IgD-negative memory B cell (primary cell): ENCODE measurements at regions not wholly inside any gene's neighbourhood (a gene's known extent, or its start where the extent isn't known, plus 50 kb on each side); places are given as distances from the start of the nearest gene placed in this dataset.

Experiments used
- H3K27ac Mint-ChIP-seq, 3 donors: one replicate each; pipeline ENCODE4 v1.8.0; 2020 to 2022; ENCODE audit warnings: mild to moderate bottlenecking in 3 of 3, mixed read lengths in 3 of 3, moderate library complexity in 1 of 3
- H3K27me3 Mint-ChIP-seq: one replicate; pipeline ENCODE4 v1.8.0; 2021; ENCODE audit warnings: mixed read lengths
- H3K36me3 Mint-ChIP-seq: one replicate; pipeline ENCODE4 v1.8.0; 2020; ENCODE audit warnings: mild to moderate bottlenecking, mixed read lengths
- H3K4me1 Mint-ChIP-seq, 3 donors: one replicate each; pipeline ENCODE4 v1.8.0; 2020 to 2022; ENCODE audit warnings: mixed read lengths in 3 of 3, mild to moderate bottlenecking in 1 of 3
- H3K4me3 Mint-ChIP-seq, 4 donors: one replicate each; pipeline ENCODE4 v1.8.0; 2020 to 2022; ENCODE audit warnings: mild to moderate bottlenecking in 4 of 4, mixed read lengths in 4 of 4, moderate library complexity in 3 of 4
- H3K9me3 Mint-ChIP-seq, 3 donors: one replicate each; pipeline ENCODE4 v1.8.0; 2020 to 2021; ENCODE audit warnings: mixed read lengths in 3 of 3, mild to moderate bottlenecking in 1 of 3

DNA sequence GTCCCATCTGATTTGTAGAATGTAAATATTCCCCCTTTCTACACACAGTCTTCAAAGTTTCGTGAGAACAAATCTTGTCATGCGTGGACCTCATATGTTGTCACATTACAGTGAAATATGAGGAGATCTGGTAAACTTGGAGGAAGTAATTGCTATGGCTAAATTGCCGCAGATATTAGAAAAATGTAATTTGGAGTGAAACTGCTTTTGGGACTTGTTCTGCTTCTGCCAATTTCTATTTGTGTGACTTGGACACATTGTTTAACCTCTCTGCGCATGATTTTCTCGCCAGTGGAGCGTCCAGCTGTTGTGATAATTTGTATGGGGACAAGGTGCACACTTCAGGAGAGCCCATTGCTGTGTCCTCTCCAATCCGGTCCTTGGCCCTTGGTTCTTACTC lies 693.1 kb upstream of the SLC10A2 start:
- Mint-ChIP-seq H3K36me3 (no peaks in the 10 kb centered on the region), H3K27ac (no peak overlapping the region), H3K4me1 (peaks cover 0 to 3% (median 0%) of the 10 kb centered on the region in 3 donors), H3K27me3 (no peaks in the 10 kb centered on the region), H3K4me3 (no peak overlapping the region), H3K9me3 (peaks cover 0 to 3% (median 0%) of the 10 kb centered on the region in 3 donors)

DNA sequence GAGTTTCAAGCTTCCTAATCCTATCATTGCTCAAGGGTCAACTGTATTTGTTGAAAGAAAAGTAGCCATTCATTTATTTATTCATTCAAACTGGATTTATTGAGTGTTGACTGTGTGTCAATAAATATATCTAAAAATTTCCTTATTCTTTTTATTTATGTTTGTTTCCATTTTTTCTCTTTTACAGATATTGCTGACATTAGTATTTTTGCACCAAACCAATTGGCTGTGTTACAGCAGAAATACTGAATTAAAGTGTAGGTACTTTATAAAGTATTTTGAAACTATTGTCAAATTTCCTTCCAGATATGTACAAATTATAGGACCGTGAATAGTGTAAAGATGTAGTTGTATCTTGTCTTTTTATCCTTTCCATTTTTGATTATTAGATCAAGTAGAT lies 692.0 kb upstream of the SLC10A2 start:
- H3K9me3 Mint-ChIP-seq = peaks cover 0 to 3% (median 0%) of the 10 kb centered on the region in 3 donors

DNA sequence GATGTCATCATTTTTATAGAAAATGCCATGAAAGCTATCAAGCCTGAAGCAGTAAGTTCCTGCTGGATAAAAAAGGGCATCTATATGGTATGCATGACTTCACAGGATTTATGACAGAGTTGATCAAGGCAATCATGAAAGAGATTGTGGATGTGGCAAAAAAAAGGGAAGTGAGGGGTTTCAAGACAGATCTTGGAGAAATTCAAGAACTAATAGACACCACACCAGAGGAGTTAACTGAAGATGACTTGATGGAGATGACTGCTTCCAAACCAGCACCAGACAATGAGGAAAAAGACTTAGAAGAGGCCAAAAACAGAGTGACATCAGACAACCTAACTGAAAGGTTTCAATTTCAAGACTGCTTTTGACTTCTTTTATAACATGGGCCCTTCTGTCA lies 691.1 kb upstream of the SLC10A2 start:
- Mint-ChIP-seq H3K4me1 (peaks cover 0 to 3% (median 0%) of the 10 kb centered on the region in 3 donors), H3K4me3 (no peak overlapping the region), H3K9me3 (peaks cover 0 to 3% (median 0%) of the 10 kb centered on the region in 3 donors), H3K36me3 (no peaks in the 10 kb centered on the region), H3K27me3 (no peaks in the 10 kb centered on the region), H3K27ac (no peak overlapping the region)

More for the DNA sequence above, 692.0 kb upstream of the SLC10A2 start:
- Mint-ChIP-seq H3K4me1 (peaks cover 0 to 3% (median 0%) of the 10 kb centered on the region in 3 donors), H3K27me3 (no peaks in the 10 kb centered on the region), H3K27ac (no peak overlapping the region), H3K36me3 (no peaks in the 10 kb centered on the region), H3K4me3 (no peak overlapping the region)

DNA sequence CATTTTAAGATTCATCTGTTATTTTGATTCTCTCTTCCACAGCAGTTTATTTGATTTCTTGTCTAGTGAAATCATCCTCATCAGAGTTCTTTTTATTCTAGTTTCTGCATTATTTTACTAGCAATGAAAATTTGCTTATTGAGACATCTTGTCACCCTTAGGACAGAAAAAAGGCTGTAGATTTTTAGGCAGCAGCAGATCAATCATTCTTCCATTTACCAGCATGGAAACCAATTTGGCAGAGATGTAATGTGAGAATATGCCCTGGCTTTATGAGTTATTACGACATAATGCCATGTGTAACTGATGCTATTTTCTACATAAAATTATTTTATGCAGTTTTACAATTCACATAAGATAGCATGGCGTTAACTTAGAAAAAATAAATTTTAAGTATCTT lies 688.6 kb upstream of the SLC10A2 start:
- Mint-ChIP-seq H3K4me3 (no peak overlapping the region), H3K27ac (no peak overlapping the region), H3K9me3 (no peaks in the 10 kb centered on the region), H3K36me3 (no peaks in the 10 kb centered on the region), H3K4me1 (peaks cover 0 to 3% (median 0%) of the 10 kb centered on the region in 3 donors), H3K27me3 (no peaks in the 10 kb centered on the region)

DNA sequence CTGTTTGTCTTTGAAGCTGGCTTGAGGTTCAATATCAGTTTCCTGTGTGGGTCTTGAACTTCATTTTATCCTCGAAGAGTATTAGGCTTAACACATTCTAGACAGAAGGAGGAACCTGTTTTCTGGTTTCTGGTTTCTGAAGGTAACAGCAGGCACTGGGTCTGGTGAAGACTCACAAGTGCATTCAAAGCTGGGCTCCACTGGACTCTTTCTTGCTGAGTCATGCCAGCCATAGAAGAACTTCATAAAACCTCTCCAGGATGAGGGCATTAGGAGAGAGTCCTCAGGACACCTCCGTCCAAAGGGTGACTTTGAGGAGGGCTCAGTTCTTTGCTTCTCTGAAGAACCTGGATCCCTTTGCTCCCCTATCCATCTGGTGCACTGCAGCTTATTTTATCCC lies 668.6 kb upstream of the SLC10A2 start:
- no peak overlapping the region for H3K4me3 Mint-ChIP-seq
- no peaks in the 10 kb centered on the region for H3K27me3 Mint-ChIP-seq
- H3K36me3 Mint-ChIP-seq = no peaks in the 10 kb centered on the region
- H3K9me3 Mint-ChIP-seq = peaks cover 0 to 2% (median 0%) of the 10 kb centered on the region in 3 donors
- H3K4me1 Mint-ChIP-seq = peaks cover 0 to 2% (median 0%) of the 10 kb centered on the region in 3 donors
- H3K27ac Mint-ChIP-seq = no peak overlapping the region

DNA sequence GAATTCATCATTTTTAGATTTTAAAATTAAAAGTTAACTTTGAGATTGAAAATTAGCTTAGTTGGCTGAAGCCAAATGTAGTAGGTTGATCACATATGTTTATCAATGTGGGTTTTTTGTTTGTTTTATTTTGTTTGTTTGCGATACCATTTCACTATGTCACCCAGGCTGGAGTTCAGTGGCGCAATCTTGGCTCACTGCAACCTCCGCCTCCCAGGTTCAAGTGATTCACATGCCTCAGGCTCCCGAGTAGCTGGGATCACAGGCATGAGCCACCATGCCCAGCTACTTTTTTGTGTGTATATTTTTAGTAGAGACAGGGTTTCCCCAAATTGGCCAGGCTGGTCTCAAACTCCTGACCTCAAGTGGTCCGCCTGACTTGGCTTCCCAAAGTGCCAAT lies 665.7 kb upstream of the SLC10A2 start:
- no peak overlapping the region for H3K4me3 Mint-ChIP-seq

DNA sequence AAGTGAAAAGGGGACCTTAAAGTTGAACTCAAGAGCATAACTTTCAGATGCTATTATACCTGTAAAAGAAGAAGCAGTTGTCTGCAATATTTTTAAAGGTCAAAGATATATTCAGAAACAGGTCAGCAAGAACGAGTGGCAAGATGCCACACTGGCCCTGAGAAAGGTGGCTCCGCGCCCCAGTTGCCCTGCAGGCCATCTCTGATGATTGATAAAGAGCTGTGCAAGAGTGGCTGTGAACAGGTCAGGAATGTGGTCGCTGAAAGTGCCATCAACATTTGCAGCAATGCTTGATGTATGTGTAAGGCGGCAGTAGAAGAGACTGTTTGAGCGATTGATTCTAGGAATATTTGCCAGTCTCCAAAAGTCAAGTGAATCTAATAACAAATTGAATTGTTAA lies 664.2 kb upstream of the SLC10A2 start:
- Mint-ChIP-seq H3K27ac (no peak overlapping the region), H3K36me3 (no peaks in the 10 kb centered on the region), H3K4me1 (peaks cover 0 to 2% (median 0%) of the 10 kb centered on the region in 3 donors), H3K9me3 (peaks cover 0 to 2% (median 0%) of the 10 kb centered on the region in 3 donors), H3K4me3 (no peak overlapping the region), H3K27me3 (no peaks in the 10 kb centered on the region)

More for the DNA sequence above, 665.7 kb upstream of the SLC10A2 start:
- no peaks in the 10 kb centered on the region for H3K36me3 Mint-ChIP-seq
- no peaks in the 10 kb centered on the region for H3K27me3 Mint-ChIP-seq
- H3K27ac Mint-ChIP-seq = no peak overlapping the region
- peaks cover 0 to 2% (median 0%) of the 10 kb centered on the region in 3 donors for H3K4me1 Mint-ChIP-seq
- peaks cover 0 to 2% (median 0%) of the 10 kb centered on the region in 3 donors for H3K9me3 Mint-ChIP-seq

DNA sequence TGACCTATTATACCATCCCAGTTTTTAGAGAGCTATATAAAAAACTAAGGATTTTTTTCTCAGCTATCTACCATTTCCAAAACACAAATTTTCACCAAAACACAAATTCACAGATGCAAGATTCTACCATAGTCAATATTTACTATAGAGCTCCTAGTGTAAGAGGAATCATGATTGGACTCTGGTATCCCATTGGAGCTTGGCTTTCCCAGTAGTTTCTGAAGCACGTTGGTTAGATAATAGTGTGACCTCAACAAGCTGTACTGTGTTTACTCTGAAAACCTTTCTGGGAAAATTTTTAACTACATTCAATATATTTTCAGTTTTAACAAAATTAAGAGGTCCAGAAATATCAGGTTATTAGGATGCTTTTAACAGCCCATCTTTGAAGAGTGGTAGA lies 660.6 kb upstream of the SLC10A2 start:
- Mint-ChIP-seq H3K4me1 (no peaks in the 10 kb centered on the region), H3K27ac (no peak overlapping the region), H3K4me3 (no peak overlapping the region)

DNA sequence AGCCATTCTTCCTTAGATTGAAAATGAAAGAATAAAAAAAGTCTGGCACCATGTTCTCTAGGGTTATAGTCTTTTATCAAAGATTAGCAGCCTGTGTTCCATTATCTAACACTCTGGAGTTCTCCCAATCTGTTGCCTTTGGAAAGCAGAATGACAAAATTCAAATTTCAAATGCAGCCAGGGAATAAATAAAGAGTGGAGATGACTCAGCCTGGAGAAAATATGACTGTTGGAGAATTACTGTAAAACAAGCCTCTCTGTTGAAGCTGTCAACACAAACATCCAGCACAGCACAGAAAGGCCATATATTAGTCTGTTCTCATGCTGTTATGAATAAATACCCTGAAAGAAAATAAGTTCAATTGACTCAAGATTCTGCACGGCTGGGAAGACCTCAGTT lies 650.5 kb upstream of the SLC10A2 start:
- H3K9me3 Mint-ChIP-seq = peaks cover 0 to 8% (median 2%) of the 10 kb centered on the region in 3 donors
- H3K4me1 Mint-ChIP-seq = no peaks in the 10 kb centered on the region
- H3K27ac Mint-ChIP-seq = no peak overlapping the region
- H3K27me3 Mint-ChIP-seq = no peaks in the 10 kb centered on the region
- H3K36me3 Mint-ChIP-seq = no peaks in the 10 kb centered on the region
- no peak overlapping the region for H3K4me3 Mint-ChIP-seq

More for the DNA sequence above, 660.6 kb upstream of the SLC10A2 start:
- Mint-ChIP-seq H3K27me3 (no peaks in the 10 kb centered on the region), H3K36me3 (no peaks in the 10 kb centered on the region), H3K9me3 (no peaks in the 10 kb centered on the region)

DNA sequence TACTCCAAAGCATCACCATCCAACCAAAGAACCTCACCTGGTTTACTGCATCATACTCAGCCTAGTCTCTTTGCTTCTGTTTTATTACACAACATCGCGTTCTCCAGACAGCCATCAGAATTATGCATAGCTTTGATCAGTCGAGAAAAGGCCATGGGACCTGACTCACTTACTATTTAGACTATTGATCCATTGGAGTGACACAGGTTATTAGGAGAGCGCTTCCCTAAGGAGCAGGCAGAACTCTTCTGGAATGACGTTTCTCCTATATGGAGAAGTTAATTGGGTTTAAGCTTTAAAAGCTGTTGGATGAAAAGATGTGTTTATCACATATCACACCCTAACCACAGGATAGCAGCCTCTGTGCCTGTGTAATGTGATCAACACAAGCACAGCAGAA lies 649.1 kb upstream of the SLC10A2 start:
- no peak overlapping the region for H3K4me3 Mint-ChIP-seq
- no peaks in the 10 kb centered on the region for H3K4me1 Mint-ChIP-seq
- no peak overlapping the region for H3K27ac Mint-ChIP-seq
- H3K36me3 Mint-ChIP-seq = no peaks in the 10 kb centered on the region
- no peaks in the 10 kb centered on the region for H3K27me3 Mint-ChIP-seq
- H3K9me3 Mint-ChIP-seq = peaks cover 0 to 8% (median 2%) of the 10 kb centered on the region in 3 donors

DNA sequence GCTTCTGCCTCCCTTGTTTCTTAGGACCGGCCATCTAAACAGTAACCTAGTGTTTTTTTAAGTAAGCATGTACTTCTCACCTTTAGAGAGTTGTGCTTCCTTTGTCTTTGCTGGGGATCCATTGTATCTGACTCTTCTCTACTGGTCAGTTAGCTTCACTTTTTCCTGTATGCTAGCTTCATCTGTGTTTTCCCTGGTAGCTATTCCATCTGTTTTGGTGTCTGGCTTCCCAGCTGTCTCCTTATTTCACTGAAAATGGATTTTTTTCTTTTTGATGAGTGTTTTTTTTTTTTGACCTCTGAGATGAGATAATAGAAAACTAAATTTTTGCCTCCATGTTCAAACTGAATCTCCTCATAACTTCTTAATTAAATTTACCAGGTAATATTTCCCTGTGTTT lies 637.0 kb upstream of the SLC10A2 start:
- Mint-ChIP-seq H3K9me3 (peaks cover 1 to 3% (median 2%) of the 10 kb centered on the region in 3 donors), H3K36me3 (no peaks in the 10 kb centered on the region), H3K4me3 (no peak overlapping the region), H3K4me1 (no peaks in the 10 kb centered on the region), H3K27ac (no peak overlapping the region), H3K27me3 (peaks cover 2% of the 10 kb centered on the region)

DNA sequence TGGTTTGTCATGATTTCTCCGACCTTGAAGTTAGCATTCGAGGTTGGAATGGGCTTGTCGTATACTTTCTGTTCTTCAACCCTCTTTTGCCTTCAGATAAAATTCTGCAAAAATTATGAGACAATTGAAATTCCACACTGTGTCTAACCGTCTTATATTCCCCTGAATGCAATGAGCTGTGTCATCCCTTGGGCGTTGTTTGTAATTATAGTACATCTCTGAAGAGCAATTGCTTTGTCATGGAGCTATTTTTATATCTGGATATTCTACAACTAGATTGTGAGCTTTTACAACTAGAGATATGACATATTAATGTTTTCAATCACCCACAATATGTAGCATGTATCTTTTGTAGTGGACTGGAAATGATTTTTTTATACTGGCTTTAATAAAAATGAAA lies 631.8 kb upstream of the SLC10A2 start:
- Mint-ChIP-seq H3K4me1 (no peaks in the 10 kb centered on the region), H3K9me3 (no peaks in the 10 kb centered on the region), H3K27me3 (peaks cover 3% of the 10 kb centered on the region), H3K27ac (no peak overlapping the region), H3K4me3 (no peak overlapping the region), H3K36me3 (no peaks in the 10 kb centered on the region)

DNA sequence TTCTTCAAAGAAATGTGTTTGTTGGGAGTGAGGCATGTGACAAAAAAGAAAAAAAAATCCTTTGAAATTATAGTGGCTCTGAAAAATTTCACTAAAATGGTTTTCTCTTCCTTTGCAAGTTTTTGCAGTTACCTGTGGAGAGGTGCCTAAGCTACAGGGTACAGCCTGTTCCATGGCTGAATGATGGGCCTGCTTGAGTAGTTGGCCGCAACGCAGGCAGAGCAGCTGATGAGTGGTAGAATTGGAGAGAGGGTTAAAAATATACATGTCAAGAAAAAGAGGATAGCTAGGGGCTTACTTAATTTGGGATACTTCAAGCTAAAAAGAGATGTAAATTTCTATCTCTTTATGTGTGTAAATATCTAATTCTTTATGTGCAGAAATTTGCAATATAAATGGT lies 629.1 kb upstream of the SLC10A2 start:
- no peaks in the 10 kb centered on the region for H3K9me3 Mint-ChIP-seq
- H3K27me3 Mint-ChIP-seq = peaks cover 3% of the 10 kb centered on the region
- H3K4me3 Mint-ChIP-seq = no peak overlapping the region
- no peak overlapping the region for H3K27ac Mint-ChIP-seq
- H3K4me1 Mint-ChIP-seq = no peaks in the 10 kb centered on the region
- no peaks in the 10 kb centered on the region for H3K36me3 Mint-ChIP-seq

DNA sequence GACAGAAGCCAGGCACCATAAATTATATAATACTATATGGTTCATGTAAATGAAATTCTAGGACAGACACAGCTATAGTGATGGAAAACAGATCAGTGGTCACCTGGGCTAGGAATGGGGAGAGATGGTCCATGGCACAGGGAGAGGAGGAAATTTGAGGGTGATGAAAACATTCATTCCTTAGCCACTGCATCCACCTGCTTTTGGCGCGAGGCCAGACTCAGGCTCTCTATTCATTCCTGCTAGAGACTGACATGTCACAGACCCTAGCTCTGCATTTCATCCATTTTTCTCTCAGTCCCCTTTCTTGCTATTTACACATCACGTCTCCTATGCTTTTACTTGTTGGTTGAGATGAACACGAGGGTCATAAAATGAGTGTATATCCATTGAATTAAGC lies 628.3 kb upstream of the SLC10A2 start:
- H3K4me1 Mint-ChIP-seq = no peaks in the 10 kb centered on the region

DNA sequence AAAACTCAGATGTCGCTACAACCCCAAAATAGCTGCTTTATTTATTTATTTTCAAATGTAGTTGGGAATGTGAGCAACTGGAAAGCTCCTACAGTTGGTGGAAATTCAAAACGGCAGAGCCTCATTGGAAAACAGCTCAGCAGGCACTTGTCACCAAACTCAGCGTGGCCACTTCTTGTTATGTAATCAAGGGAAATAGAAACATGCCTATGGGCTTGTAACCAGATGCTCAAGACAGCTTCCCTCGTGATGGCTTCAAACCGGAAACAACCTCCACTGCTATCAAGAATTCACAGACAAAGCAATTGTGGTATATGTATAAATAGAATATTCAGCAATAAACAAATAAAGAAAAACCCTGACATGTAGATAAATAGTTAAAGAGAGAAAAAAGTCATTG lies 627.8 kb upstream of the SLC10A2 start:
- peaks cover 3% of the 10 kb centered on the region for H3K27me3 Mint-ChIP-seq
- H3K4me1 Mint-ChIP-seq = no peaks in the 10 kb centered on the region
- no peak overlapping the region for H3K27ac Mint-ChIP-seq
- H3K9me3 Mint-ChIP-seq = no peaks in the 10 kb centered on the region
- H3K36me3 Mint-ChIP-seq = no peaks in the 10 kb centered on the region
- no peak overlapping the region for H3K4me3 Mint-ChIP-seq

More for the DNA sequence above, 628.3 kb upstream of the SLC10A2 start:
- H3K27ac Mint-ChIP-seq = no peak overlapping the region
- H3K27me3 Mint-ChIP-seq = peaks cover 3% of the 10 kb centered on the region
- no peaks in the 10 kb centered on the region for H3K9me3 Mint-ChIP-seq
- no peak overlapping the region for H3K4me3 Mint-ChIP-seq
- no peaks in the 10 kb centered on the region for H3K36me3 Mint-ChIP-seq

DNA sequence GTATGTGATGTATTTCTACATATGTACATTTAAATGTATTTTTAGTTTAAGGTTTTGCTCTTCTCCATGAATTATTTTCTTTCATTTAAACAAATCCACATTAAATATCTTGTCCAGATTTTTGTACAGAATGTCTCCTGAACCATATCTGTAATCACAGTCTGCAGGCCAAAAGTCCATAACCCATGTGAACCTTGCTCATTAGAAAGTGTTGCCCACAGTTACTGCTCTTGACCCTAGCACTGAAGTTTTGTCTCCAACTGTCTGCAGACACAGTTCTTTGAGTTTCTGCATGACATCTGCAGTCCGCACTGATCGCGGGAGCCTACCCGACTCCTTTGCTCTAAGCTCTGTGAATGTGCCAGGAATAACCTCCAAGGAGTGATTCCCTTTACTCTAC lies 626.2 kb upstream of the SLC10A2 start:
- Mint-ChIP-seq H3K4me1 (no peaks in the 10 kb centered on the region), H3K36me3 (no peaks in the 10 kb centered on the region), H3K4me3 (no peak overlapping the region), H3K27me3 (no peaks in the 10 kb centered on the region), H3K9me3 (peaks cover 0 to under 1% (median 0%) of the 10 kb centered on the region in 3 donors), H3K27ac (no peak overlapping the region)
